Mesendoderm (in vitro differentiated cells): ENCODE measurements at regions not wholly inside any gene's neighbourhood (a gene's known extent, or its start where the extent isn't known, plus 50 kb on each side); places are given as distances from the start of the nearest gene placed in this dataset.

Source experiments
- DNase-seq: peaks from one replicate; pipeline ENCODE4 v3.0.0; 2013
- H2AK5ac ChIP-seq: 2 replicates; pipeline ENCODE4 v1.6.1; 2013; ENCODE audit warnings: low read length, inconsistent platforms
- H2BK120ac ChIP-seq: 2 replicates; pipeline ENCODE4 v1.6.1; 2013; ENCODE audit warnings: low read depth, mild to moderate bottlenecking, low read length, moderate library complexity, mixed read lengths
- H2BK15ac ChIP-seq: replicated peaks from 2 replicates; pipeline ENCODE4 v1.6.1; 2013; ENCODE audit warnings: low read depth, mild to moderate bottlenecking, moderate library complexity
- H2BK5ac ChIP-seq: 2 replicates; pipeline ENCODE4 v1.6.1; 2013; ENCODE audit warnings: low read length, inconsistent platforms
- H3K18ac ChIP-seq: 2 replicates; pipeline ENCODE4 v1.6.1; 2013; ENCODE audit warnings: mild to moderate bottlenecking, low read length, mixed read lengths
- H3K23ac ChIP-seq: one replicate; pipeline ENCODE4 v1.6.1; 2013; ENCODE audit warnings: low read length
- H3K27ac ChIP-seq: 2 replicates; pipeline ENCODE4 v1.5.1; 2013; ENCODE audit warnings: low read depth, mild to moderate bottlenecking, inconsistent platforms, low read length, moderate library complexity
- H3K27me3 ChIP-seq: 2 replicates; pipeline ENCODE4 v1.6.1; 2013; ENCODE audit warnings: low read length, control low read depth, mild to moderate bottlenecking, inconsistent platforms; ENCODE audit not compliant: insufficient read depth, poor library complexity
- H3K36me3 ChIP-seq: 2 replicates; pipeline ENCODE4 v1.6.1; 2013; ENCODE audit warnings: low read length, inconsistent platforms; ENCODE audit not compliant: control insufficient read depth, insufficient read depth
- H3K4ac ChIP-seq: one replicate; pipeline ENCODE4 v1.6.1; 2013; ENCODE audit warnings: low read depth, mild to moderate bottlenecking, low read length, moderate library complexity
- H3K4me1 ChIP-seq: 2 replicates; pipeline ENCODE4 v1.6.1; 2013; ENCODE audit warnings: low read depth, low read length, inconsistent platforms; ENCODE audit not compliant: control insufficient read depth
- H3K4me2 ChIP-seq: 2 replicates; pipeline ENCODE4 v1.6.1; 2013; ENCODE audit warnings: low read length
- H3K4me3 ChIP-seq: 2 replicates; pipeline ENCODE4 v1.5.1; 2013; ENCODE audit warnings: mild to moderate bottlenecking, low read length
- H3K56ac ChIP-seq: one replicate; pipeline ENCODE4 v1.6.1; 2013; ENCODE audit warnings: low read length
- H3K79me1 ChIP-seq: 2 replicates; pipeline ENCODE4 v1.6.1; 2013; ENCODE audit warnings: low read length, inconsistent platforms
- H3K79me2 ChIP-seq: 2 replicates; pipeline ENCODE4 v1.6.1; 2013; ENCODE audit warnings: mild to moderate bottlenecking, low read length; ENCODE audit not compliant: control insufficient read depth, insufficient read depth
- H3K9ac ChIP-seq: 2 replicates; pipeline ENCODE4 v1.6.1; 2013; ENCODE audit warnings: low read length, inconsistent platforms
- H4K5ac ChIP-seq: one replicate; pipeline ENCODE4 v1.6.1; 2013; ENCODE audit warnings: low read length
- H4K8ac ChIP-seq: one replicate; pipeline ENCODE4 v1.6.1; 2013; ENCODE audit warnings: low read depth, mild to moderate bottlenecking, control low read depth, low read length, moderate library complexity
- WGBS: extraction: QIAGEN DNeasy Blood & Tissue Kit; methylation state at CpG from one replicate; pipeline ENCODE4 v1.1.7; 2013; ENCODE audit warnings: low lambda C conversion rate, missing lambda C conversion rate; ENCODE audit not compliant: insufficient coverage; ENCODE audit errors: extremely low coverage; 5-methylcytosine and 5-hydroxymethylcytosine counted together

GRCh38 chr22:47748271-47748670, 985.8 kb downstream of the TBC1D22A start:
- Histone ChIP-seq H4K5ac (no peak overlapping the region), H3K36me3 (no peaks in the 10 kb centered on the region), H4K8ac (no peak overlapping the region), H3K27me3 (no peaks in the 10 kb centered on the region), H2AK5ac (no peak overlapping the region), H3K4me1 (peaks cover 1% of the 10 kb centered on the region), H3K27ac (no peak overlapping the region), H3K4me3 (no peak overlapping the region), H3K79me1 (no peaks in the 10 kb centered on the region), H3K4ac (no peak overlapping the region), H2BK15ac (no peak overlapping the region), H3K23ac (no peak overlapping the region), H3K56ac (peak overlapping the region; percentile 31), H2BK5ac (no peak overlapping the region), H3K79me2 (no peaks in the 10 kb centered on the region), H3K9ac (no peak overlapping the region), H3K4me2 (no peak overlapping the region), H3K18ac (no peak overlapping the region), H2BK120ac (no peak overlapping the region)
- WGBS, result no CpG with 5 or more reads among the region's 6 CpGs
- DNase-seq, result no peak

DNA sequence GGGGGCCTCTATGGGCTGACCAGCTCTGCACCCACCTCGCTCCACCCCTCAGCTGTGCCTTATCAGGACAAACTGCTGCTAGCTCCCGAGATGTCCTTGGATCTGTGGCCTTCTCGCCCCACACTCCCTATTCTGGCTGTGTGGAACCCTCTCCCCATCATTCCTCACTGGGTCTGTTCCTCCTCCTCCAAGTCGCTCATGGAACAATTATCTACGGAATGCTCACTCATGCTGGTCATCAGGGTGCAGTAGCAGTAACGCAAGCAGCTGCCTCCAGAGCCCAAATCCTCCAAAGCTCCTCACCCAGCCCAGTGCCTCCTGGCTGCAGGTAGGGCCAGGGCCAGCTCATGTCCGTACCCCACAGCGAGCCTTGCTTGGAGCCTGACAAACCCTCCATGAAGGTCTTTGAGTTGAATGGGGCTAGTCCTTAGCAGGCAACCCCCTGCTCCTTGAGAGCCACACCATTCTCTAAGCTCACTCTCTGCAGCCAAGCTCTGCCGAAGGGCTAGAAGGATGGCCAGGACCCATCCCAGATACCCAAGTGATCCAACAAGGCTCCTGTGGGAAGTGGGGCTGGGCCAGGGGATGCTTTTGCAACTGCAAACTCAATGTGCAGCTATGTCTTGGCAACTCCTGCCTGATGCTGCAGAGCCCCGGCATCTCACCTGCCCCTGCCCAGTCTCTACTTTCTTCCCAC, 977.8 kb downstream of the TBC1D22A start:
- Histone ChIP-seq H3K56ac (peak overlapping the region; percentile 62), H2BK120ac (no peak overlapping the region), H4K8ac (no peak overlapping the region), H3K4ac (peak overlapping the region; percentile 41), H4K5ac (peak overlapping the region; percentile 57), H3K79me1 (no peaks in the 10 kb centered on the region), H3K9ac (no peak overlapping the region), H2BK5ac (no peak overlapping the region), H3K27ac (no peak overlapping the region), H3K18ac (peak overlapping the region; percentile 19), H3K4me3 (no peak overlapping the region), H3K4me2 (no peak overlapping the region), H3K4me1 (peaks cover 6% of the 10 kb centered on the region), H3K23ac (no peak overlapping the region), H3K27me3 (no peaks in the 10 kb centered on the region), H3K79me2 (no peaks in the 10 kb centered on the region), H3K36me3 (no peaks in the 10 kb centered on the region), H2AK5ac (peak overlapping the region; percentile 84), H2BK15ac (no peak overlapping the region)
- no CpG with 5 or more reads among the region's 10 CpGs for WGBS
- peak; percentile 25 for DNase-seq

DNA sequence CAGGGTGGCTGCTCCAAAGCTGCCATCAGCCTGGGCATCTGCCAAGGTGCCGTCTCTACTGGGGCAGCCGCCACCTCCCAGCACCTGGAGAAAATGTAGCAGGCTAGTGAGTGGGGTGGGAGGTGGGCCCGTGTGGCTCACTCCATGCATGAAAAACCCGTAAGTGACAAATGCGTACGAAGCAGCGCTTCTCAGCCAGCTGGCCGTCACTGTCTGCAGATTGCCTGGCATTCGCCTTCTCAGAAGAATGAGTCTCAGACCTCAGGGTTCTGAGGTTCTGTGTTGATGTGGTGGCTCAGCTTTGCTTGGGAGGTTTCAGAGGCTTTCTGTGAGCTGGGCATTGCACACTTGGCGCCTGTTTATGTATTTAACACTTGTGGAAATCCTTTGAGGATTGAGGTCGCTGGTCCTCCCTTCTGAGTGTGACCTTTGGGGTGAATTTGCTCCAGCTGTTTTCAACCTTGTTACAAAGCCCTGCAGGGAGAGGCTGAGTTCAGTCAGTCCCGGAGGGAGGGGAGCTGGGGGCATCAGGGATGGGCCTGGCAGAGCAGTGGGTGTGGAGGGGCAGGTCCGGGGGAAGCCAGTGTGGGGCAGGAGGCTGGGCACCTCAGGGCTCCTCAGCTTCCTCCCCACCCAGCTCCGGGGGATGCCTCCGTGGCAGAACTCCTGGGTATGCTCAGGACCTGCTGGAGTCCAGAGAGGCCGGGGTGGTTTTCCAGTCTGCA, 977.0 kb downstream of the TBC1D22A start:
- no peak for DNase-seq
- H3K27ac ChIP-seq, result no peak overlapping the region
- H3K18ac ChIP-seq, result peak overlapping the region; percentile 19
- H4K5ac ChIP-seq, result peak overlapping the region; percentile 3
- H3K9ac ChIP-seq, result no peak overlapping the region
- H3K79me2 ChIP-seq, result no peaks in the 10 kb centered on the region
- H2AK5ac ChIP-seq, result peak overlapping the region; percentile 72
- peak overlapping the region; percentile 41 for H3K4ac ChIP-seq
- no peak overlapping the region for H3K4me2 ChIP-seq
- H3K56ac ChIP-seq, result peak overlapping the region; percentile 80
- no peaks in the 10 kb centered on the region for H3K27me3 ChIP-seq
- H2BK15ac ChIP-seq, result no peak overlapping the region
- H3K4me3 ChIP-seq, result no peak overlapping the region
- peaks cover 6% of the 10 kb centered on the region for H3K4me1 ChIP-seq
- no peak overlapping the region for H3K23ac ChIP-seq
- H3K36me3 ChIP-seq, result no peaks in the 10 kb centered on the region
- H3K79me1 ChIP-seq, result no peaks in the 10 kb centered on the region
- no peak overlapping the region for H4K8ac ChIP-seq
- peak overlapping the region; percentile 39 for H2BK5ac ChIP-seq
- no peak overlapping the region for H2BK120ac ChIP-seq
- WGBS, result no CpG with 5 or more reads among the region's 16 CpGs

GRCh38 chr22:47738472-47739013, 976.1 kb downstream of the TBC1D22A start:
- no CpG with 5 or more reads among the region's 8 CpGs for WGBS
- no peak overlapping the region for H3K4me3 ChIP-seq

DNA sequence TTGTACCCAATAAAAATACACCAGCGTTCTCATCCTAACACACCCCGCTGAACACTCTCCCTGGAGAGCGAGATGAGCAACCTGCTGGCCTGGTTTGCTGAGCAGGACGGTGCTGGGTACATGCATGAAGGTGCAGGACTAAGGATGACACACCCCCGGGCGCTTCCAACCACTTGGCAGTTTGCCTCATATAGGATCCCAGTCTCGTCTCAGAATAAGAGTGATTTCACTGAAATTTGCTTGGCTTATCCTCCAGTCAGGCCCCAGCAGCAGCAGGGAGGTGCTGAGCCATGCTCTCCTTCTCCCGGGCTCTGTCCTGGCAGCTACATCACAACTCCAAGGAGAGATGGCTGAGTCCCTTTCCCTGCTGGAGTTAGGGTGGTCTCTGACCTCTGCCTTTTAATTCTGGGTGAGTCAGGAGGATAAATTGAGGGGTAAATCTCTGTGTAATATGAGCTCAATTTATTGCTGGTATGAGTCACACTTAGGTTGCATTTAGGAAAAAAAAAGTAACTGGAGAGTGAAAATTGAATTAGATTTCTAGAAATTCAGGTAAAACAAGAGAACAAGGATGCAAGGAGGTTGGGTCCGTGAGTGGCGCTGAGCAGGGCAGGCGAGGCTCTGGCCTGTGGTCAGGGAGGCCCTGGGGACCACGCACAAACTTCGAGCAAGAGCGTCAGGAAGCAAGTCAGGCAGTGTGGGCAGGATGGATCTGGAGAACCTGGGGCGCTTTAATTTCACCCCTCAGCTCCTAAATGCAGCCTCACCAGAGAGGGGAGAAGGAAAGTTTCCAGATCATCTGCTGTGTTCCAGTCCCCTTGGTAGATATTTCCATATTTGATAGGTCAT, 974.0 kb downstream of the TBC1D22A start:
- DNase-seq, result no peak
- Histone ChIP-seq H2BK120ac (no peak overlapping the region), H3K4ac (no peak overlapping the region), H3K79me2 (no peaks in the 10 kb centered on the region), H3K23ac (no peak overlapping the region), H3K9ac (no peak overlapping the region), H2BK15ac (no peak overlapping the region), H2AK5ac (peak overlapping the region; percentile 56), H3K56ac (peak overlapping the region; percentile 65), H3K79me1 (no peaks in the 10 kb centered on the region), H4K5ac (no peak overlapping the region), H3K4me1 (peaks cover 6% of the 10 kb centered on the region), H3K4me2 (no peak overlapping the region), H3K4me3 (no peak overlapping the region), H3K18ac (peak overlapping the region; percentile 28), H3K27me3 (no peaks in the 10 kb centered on the region), H2BK5ac (peak overlapping the region; percentile 46), H3K27ac (no peak overlapping the region), H4K8ac (no peak overlapping the region), H3K36me3 (no peaks in the 10 kb centered on the region)
- no CpG with 5 or more reads among the region's 15 CpGs for WGBS

More at GRCh38 chr22:47738472-47739013, 976.1 kb downstream of the TBC1D22A start:
- no peak overlapping the region for H4K5ac ChIP-seq
- no peak overlapping the region for H2BK120ac ChIP-seq
- no peak overlapping the region for H3K4me2 ChIP-seq
- no peak overlapping the region for H2BK15ac ChIP-seq
- no peak overlapping the region for H3K23ac ChIP-seq
- H3K79me2 ChIP-seq, result no peaks in the 10 kb centered on the region
- peak; percentile 84 for DNase-seq
- H3K18ac ChIP-seq, result no peak overlapping the region
- no peaks in the 10 kb centered on the region for H3K36me3 ChIP-seq
- H3K4me1 ChIP-seq, result peaks cover 6% of the 10 kb centered on the region
- peak overlapping the region; percentile 39 for H3K27ac ChIP-seq
- H3K27me3 ChIP-seq, result no peaks in the 10 kb centered on the region
- H3K56ac ChIP-seq, result peak overlapping the region; percentile 86
- H3K79me1 ChIP-seq, result no peaks in the 10 kb centered on the region
- peak overlapping the region; percentile 90 for H2BK5ac ChIP-seq
- peak overlapping the region; percentile 17 for H2AK5ac ChIP-seq
- peak overlapping the region; percentile 7 for H3K9ac ChIP-seq
- H4K8ac ChIP-seq, result no peak overlapping the region
- peak overlapping the region; percentile 20 for H3K4ac ChIP-seq
